GM12891 (cell line): ENCODE measurements at regions not wholly inside any gene's neighbourhood (a gene's known extent, or its start where the extent isn't known, plus 50 kb on each side); places are given as distances from the start of the nearest gene placed in this dataset.

Source experiments
- PAX5 ChIP-seq: IDR thresholded peaks from 2 replicates; pipeline ENCODE4 v1.6.1; 2011; ENCODE audit warnings: low read length, moderate library complexity, mild to moderate bottlenecking; ENCODE audit not compliant: insufficient read depth, severe bottlenecking
- POLR2A ChIP-seq: IDR thresholded peaks from 2 replicates; pipeline ENCODE4 v1.6.1; 2011; ENCODE audit warnings: low read depth, low read length, control low read depth
- POLR2AphosphoS5 ChIP-seq: IDR thresholded peaks from 2 replicates; pipeline ENCODE4 v1.6.1; 2011; ENCODE audit warnings: low read depth, low read length, control low read depth

- TF ChIP-seq POLR2AphosphoS5 (no peak), POLR2A (no peak), PAX5 (no peak)
These were observed 59.6 kb upstream of the FRMD4B start for GRCh38 chr3:69445498-69445897.
